ENCODE measurements at regions not wholly inside any gene's neighbourhood (a gene's known extent, or its start where the extent isn't known, plus 50 kb on each side); places are given as distances from the start of the nearest gene placed in this dataset.

DNA sequence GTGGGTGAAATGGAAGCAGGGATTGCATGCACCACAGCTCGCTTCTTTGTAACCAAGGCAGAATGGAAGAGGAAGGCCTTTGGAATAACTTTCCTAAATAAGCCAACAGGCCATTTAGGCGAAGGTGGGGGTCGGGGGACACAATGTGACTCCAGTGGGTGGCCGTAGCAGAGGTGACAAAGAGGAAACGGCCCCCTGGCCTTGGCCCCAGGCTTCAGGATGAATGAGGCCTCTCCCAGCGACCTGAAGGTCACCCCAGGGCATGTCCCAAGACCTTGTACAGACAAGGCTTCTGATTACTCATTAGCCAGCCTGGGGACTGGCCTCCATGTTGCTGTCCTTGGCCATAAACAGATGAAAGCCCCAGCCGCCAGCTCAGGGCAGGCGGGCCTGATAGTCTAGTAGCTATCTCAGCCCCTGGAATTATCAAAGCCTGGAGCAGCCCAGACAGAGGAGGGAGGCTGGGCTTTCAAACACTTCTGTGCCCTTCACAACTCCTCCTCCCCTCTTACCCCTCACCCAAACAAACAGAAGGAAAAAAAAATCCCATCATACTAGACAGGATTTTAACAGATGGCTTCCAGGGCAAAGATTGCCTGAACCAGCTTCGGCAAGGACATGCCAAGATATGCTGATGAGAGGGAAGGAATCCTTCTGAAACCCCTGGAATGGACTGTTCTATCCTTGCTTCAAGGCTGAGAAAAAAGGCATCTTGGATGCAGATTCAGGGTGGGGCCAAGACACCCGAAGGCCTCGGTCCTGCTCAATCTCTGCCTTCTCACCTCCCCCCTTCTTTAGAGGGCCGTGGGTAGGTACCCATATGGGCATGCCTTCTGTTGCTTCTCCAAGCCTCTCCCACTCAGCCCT lies 142.3 kb upstream of the PARP11 start:
- TF ChIP-seq, protein P1, sequence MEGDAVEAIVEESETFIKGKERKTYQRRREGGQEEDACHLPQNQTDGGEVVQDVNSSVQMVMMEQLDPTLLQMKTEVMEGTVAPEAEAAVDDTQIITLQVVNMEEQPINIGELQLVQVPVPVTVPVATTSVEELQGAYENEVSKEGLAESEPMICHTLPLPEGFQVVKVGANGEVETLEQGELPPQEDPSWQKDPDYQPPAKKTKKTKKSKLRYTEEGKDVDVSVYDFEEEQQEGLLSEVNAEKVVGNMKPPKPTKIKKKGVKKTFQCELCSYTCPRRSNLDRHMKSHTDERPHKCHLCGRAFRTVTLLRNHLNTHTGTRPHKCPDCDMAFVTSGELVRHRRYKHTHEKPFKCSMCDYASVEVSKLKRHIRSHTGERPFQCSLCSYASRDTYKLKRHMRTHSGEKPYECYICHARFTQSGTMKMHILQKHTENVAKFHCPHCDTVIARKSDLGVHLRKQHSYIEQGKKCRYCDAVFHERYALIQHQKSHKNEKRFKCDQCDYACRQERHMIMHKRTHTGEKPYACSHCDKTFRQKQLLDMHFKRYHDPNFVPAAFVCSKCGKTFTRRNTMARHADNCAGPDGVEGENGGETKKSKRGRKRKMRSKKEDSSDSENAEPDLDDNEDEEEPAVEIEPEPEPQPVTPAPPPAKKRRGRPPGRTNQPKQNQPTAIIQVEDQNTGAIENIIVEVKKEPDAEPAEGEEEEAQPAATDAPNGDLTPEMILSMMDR (IDR thresholded peaks at IDR 0.05; ENCODE audit: partially characterized antibody, unreplicated experiment) = no peak
- peaks cover 2% of the 10 kb centered on the region for H3K9me3 Mint-ChIP-seq (ENCODE audit: unreplicated experiment)
- H3K27ac Mint-ChIP-seq (ENCODE audit: unreplicated experiment) = no peak overlapping the region
- peaks cover 2% of the 10 kb centered on the region for H3K4me1 Mint-ChIP-seq (ENCODE audit: low read depth, unreplicated experiment)
- no peaks in the 10 kb centered on the region for H3K36me3 Mint-ChIP-seq (ENCODE audit: unreplicated experiment)
- peaks cover 3% of the 10 kb centered on the region for H3K27me3 Mint-ChIP-seq (ENCODE audit: unreplicated experiment)
- DNase-seq = no peak
- no peak overlapping the region for H3K4me3 Mint-ChIP-seq (ENCODE audit: unreplicated experiment)

DNA sequence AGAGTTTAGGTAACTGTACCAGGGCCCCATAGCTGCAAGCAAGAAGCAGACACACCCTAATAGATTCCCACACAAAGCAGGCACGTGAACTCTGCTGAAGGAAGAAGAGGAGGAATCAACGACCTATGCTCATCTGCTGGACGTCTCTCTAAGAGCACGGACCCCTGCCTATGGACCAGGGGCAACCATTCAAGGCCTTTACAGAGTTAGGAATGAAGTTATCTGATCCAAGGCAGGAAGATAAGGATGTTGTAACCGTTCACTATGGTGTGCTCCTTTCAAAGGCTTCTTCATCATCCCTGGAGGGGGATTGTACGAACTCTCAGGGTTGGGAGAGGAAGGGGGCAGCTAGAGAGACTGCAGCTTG lies 141.6 kb upstream of the PARP11 start:
- Mint-ChIP-seq H3K36me3 (ENCODE audit: unreplicated experiment) (no peaks in the 10 kb centered on the region), H3K9me3 (ENCODE audit: unreplicated experiment) (peaks cover 2% of the 10 kb centered on the region), H3K4me1 (ENCODE audit: low read depth, unreplicated experiment) (peaks cover 2% of the 10 kb centered on the region), H3K27me3 (ENCODE audit: unreplicated experiment) (no peaks in the 10 kb centered on the region), H3K27ac (ENCODE audit: unreplicated experiment) (no peak overlapping the region), H3K4me3 (ENCODE audit: unreplicated experiment) (no peak overlapping the region)
- TF ChIP-seq, protein P1 (IDR thresholded peaks at IDR 0.05; ENCODE audit: partially characterized antibody, unreplicated experiment) = no peak
- no peak for DNase-seq

- Mint-ChIP-seq H3K4me1 (ENCODE audit: low read depth, unreplicated experiment) (peaks cover 2% of the 10 kb centered on the region), H3K27me3 (ENCODE audit: unreplicated experiment) (no peaks in the 10 kb centered on the region), H3K36me3 (ENCODE audit: unreplicated experiment) (no peaks in the 10 kb centered on the region), H3K9me3 (ENCODE audit: unreplicated experiment) (peaks cover 2% of the 10 kb centered on the region), H3K27ac (ENCODE audit: unreplicated experiment) (no peak overlapping the region), H3K4me3 (ENCODE audit: unreplicated experiment) (no peak overlapping the region)
- TF ChIP-seq, protein P1 (IDR thresholded peaks at IDR 0.05; ENCODE audit: partially characterized antibody, unreplicated experiment) = no peak
- DNase-seq = no peak
Measured at GRCh38 chr12:4014444-4014843, 141.2 kb upstream of the PARP11 start.

DNA sequence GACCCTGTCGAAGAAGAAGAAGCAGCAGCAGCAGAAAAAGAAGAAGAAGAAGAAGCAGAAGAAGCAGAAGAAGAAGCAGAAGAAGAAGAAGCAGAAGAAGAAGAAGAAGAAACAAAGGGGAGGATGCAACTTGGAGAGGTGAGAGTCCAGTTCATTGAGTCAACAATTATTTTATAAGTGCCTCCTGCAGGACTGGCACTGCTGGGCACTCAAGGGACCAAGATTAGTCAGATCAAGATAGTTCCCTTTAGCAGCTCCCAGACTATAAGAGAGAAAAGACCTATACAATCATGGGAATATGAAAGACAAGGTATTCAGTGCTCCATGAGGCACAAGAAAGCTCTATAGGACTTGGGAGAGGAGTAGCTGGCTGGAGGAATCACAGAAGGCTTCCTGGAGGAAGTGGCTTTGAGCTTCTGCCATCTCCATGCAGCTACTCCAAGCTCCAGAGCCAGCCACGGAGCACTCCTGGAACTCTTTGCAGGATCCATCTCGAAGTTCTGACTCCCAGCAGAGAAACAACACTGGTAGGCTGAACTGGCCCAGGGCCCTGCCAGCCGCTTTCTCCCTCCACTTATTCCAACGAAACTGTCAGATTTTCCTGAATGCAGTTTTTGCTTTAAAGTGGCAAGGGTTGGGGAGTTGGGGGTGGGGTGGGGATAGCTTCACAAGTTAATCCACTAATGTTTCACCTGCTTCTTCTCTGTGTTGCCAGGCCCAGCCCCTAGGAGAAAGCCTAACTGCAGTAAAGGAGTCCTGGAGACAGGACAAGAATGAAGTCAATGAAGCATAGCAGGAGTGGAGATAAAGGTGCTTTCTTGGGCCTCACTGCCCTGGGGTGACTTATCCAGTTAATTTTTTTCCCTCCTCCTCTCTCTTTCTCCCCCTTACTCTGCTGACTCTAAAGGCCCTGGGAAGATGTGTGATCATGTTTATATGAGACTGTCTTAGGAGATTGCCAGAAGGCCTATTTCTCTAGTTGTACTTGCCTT lies 140.1 kb upstream of the PARP11 start:
- TF ChIP-seq, protein P1 (IDR thresholded peaks at IDR 0.05; ENCODE audit: partially characterized antibody, unreplicated experiment) = no peak
- H3K9me3 Mint-ChIP-seq (ENCODE audit: unreplicated experiment) = peaks cover 2% of the 10 kb centered on the region

More for the DNA sequence above, 140.1 kb upstream of the PARP11 start:
- no peak overlapping the region for H3K27ac Mint-ChIP-seq (ENCODE audit: unreplicated experiment)
- H3K4me3 Mint-ChIP-seq (ENCODE audit: unreplicated experiment) = no peak overlapping the region
- no peak for DNase-seq
- no peaks in the 10 kb centered on the region for H3K36me3 Mint-ChIP-seq (ENCODE audit: unreplicated experiment)
- H3K4me1 Mint-ChIP-seq (ENCODE audit: low read depth, unreplicated experiment) = peaks cover 2% of the 10 kb centered on the region
- H3K27me3 Mint-ChIP-seq (ENCODE audit: unreplicated experiment) = no peaks in the 10 kb centered on the region
